ENCODE measurements at regions not wholly inside any gene's neighbourhood (a gene's known extent, or its start where the extent isn't known, plus 50 kb on each side); places are given as distances from the start of the nearest gene placed in this dataset.

DNA sequence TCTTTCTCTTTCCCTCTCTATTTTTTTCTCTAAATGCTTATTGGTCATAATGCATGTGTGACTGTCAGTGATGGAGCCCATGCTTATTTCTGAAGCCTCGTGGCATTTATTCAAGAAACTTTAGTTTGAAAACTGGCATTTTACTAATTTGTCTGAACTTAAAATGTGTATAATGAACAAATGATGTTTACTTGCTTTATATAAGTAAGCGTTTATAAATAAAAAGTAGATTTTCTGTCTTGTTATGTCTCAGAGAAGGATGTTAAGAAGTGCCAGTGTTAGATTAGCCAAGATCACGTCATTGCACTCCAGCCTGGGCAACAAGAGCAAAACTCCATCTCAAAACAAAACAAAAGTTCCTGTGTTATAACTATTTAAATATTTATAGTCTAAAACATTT is 1568.1 kb downstream of the EFNB2 start:
- TF ChIP-seq PAX5 (IDR thresholded peaks at IDR 0.05; ENCODE audit: insufficient read depth, low read length, severe bottlenecking), result no peak
- TF ChIP-seq POLR2A (IDR thresholded peaks at IDR 0.05; ENCODE audit: low read depth, low read length), result no peak

Measured in GM12891 (cell line).